AG08396 (cell line): ENCODE measurements at regions not wholly inside any gene's neighbourhood (a gene's known extent, or its start where the extent isn't known, plus 50 kb on each side); places are given as distances from the start of the nearest gene placed in this dataset.

Experiments used
- DNase-seq: peaks from one replicate; pipeline ENCODE4 v3.0.0; 2012; ENCODE audit warnings: low spot score, mixed read lengths

- no peak for DNase-seq
Observed at GRCh38 chr3:182717216-182717615, 76.1 kb upstream of the ATP11B start.

DNA sequence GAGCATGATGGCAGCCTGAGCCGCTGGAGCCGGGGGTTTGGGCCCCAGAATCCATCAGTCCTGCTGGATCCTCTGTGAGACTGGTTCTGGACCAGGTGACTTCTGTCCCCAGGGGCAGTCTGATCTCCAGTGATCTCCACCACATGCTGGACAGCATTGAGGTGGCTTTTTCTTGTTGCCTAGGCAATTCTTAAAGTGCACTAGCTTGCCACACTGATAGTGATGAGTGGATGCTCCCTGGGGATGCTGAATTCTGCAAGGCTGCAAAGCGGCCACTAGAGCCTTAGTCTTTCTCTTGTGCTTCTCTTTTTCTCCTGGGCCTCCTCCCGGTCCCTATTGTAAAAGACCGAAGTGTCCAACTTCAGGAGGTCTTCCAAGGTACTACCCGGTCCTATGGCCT is 70.4 kb upstream of the ATP11B start:
- DNase-seq, result no peak

DNA sequence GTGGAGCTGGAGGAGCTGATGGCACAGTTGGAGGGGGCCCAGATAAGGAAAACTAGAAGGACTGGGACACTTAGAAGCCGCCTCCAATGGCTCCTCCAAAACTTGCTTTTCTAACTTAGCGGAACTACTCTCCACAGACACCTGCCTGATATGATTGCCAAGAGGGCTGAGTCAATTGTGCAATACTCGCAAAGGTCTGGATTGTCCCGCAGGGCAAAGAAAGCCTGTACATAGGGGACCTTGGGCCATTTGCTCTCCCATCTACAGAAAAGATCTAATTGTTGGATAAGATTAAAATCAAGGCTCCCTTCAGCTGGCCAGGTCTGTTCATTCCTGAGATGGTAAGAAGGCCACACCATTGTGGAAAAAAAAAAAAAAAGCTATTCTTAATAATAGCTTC is 69.7 kb upstream of the ATP11B start:
- no peak for DNase-seq

DNA sequence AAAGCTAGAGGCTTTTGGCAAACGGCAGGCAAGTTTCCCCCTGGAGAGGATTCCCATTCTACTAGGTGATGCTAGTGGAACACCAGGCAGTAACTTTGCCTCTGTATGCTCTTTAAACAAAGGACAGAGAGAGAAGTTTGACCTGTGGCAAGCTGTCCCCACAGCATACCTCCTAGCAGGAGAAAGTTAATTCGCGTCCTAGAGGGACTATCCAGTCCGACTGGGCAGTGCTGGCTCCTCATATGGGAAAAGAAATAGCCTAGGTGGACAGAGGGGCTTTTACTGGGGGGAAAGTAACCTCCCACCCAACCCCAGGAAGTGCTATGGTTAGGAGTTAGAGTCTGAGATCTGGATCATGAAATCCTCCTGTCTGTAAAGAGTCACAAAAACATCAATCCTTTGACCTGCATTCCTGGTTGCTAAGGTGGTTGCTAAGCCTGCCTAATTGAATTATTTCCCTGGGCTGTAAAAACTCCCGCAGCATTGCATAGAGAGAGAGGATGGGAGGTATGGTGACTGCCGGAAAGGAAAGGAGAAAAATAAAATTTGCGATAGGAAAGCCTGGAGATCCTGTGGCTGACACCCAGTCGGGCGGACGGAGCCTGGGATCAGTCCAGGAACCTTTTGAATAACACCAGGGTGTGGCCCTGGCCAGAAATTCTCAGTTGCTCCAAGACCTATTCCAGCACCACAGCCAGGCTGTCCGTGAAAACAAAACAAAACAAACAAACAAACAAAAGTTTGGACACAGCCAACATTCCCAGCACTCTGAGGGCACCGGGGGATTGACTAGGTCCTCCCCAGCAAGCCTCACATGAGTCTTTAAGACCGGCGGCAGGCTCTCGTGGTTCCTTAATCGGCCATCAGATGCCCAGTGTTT is 67.7 kb upstream of the ATP11B start:
- no peak for DNase-seq

- DNase-seq, result no peak
Observed at GRCh38 chr3:182726258-182727142, 66.8 kb upstream of the ATP11B start.

DNA sequence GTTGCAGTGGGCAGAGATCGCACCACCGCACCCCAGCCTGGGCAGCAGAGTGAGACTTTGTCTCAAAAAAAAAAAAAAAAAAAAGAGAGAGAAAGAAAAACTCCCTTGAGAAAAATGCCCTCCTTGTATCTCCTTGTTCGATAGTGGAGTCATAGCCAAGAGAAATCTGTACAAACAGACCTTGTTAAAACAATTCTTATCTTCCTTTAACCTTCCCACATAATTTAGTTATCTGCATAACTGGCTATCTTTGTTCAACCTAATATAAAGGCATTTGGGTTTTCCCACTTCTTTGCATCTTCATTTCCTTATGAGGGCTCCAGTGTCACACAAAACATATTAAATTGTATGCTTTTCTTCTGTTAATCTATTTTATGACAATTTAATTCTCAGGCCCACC is 65.1 kb upstream of the ATP11B start:
- no peak for DNase-seq

DNA sequence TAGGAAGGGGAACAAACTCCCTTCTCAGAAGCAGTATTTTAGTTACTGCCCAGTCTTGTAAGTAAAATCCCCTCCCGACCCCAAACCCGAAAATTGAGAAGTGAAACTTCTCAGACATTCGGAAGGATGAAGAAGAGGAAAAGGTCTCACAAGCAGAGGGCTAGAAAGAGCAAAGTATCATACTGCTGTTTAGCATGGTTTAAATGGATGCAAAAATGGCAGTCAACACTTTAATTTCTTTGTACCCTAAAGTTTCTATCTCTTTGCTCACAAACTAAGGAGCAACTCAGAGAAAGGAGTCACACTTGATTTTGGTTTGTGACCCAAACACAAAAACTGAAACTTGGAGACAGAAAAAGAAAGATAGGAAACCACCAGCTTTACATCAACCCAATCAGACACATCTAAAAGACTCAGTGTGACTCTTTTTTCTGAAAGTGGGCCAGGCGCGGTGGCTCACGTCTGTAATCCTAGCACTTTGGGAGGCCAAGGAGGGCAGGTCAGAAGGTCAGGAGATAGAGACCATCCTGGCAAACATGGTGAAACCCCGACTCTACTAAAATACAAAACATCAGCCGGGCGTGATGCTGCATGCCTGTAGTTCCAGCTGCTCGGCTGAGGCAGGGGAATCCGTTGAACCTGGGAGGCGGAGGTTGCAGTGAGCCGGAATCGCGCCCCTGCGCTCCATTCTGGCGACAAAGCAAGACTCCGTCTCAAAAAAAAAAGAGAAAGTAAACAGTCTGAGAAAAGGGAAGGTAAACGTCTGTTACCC is 63.2 kb upstream of the ATP11B start:
- no peak for DNase-seq

- no peak for DNase-seq
Observed at GRCh38 chr3:182730675-182731042, 62.6 kb upstream of the ATP11B start.

DNA sequence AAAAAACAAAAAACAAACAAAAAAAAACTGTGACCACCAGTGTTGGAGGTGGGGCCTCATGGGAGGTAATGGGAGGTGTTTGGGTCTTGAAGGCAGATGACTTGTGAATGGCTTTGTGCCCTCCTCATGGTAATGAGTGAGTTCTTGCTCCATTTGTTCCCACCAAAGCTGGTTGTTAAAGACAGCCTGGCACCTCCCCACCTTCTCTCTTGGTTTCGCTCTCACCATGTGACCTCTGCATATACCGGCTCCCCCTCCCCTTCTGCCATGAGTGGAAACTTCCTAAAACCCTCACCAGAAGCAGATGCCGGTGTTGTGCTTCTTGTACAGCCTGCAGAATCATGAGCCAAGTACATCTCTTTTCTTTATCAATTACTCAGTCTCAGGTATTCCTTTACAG is 61.5 kb upstream of the ATP11B start:
- DNase-seq, result no peak

GRCh38 chr3:182732232-182733015 is 60.9 kb upstream of the ATP11B start:
- DNase-seq, result no peak

DNA sequence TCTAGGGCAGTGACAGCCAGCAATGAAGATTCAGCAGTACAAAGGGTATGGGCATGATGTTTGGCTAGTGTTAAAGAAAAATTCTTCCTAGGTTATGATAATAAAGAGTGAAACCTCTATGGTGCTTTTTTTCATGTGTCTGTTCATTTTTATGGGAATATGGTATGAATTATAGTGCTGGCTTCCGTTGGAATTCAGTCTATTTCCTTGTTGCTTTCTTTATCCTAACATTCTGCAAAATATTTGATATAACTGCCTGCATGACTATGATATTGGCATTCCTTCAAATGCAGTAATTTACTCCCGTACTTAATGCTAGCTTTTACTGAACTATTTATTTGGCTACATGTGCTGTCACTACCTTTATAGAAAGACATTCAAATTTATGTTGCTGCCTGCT is 57.6 kb upstream of the ATP11B start:
- no peak for DNase-seq

GRCh38 chr3:182737825-182738224 is 55.5 kb upstream of the ATP11B start:
- no peak for DNase-seq

GRCh38 chr3:182738583-182739411 is 54.5 kb upstream of the ATP11B start:
- DNase-seq, result no peak

GRCh38 chr3:182739619-182740018 is 53.7 kb upstream of the ATP11B start:
- no peak for DNase-seq

DNA sequence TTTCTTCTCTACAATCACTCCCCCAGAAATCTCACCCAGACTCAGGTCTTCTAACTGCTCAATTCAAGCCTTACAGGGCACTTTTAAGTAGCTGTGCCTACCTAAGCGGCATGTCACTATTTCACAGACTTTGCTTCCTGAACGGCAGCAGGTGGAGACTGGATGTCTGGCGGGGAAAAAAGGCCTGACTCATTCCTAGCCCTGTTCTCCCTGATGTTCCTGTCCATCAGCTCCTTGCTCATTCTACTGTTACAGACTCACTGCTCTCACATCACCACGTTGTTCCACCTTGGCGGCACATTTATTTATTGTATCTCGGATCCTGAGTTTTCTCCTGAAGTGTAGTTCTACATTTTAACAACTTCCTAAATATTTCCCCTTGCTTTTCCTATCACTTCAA is 52.6 kb upstream of the ATP11B start:
- no peak for DNase-seq

DNA sequence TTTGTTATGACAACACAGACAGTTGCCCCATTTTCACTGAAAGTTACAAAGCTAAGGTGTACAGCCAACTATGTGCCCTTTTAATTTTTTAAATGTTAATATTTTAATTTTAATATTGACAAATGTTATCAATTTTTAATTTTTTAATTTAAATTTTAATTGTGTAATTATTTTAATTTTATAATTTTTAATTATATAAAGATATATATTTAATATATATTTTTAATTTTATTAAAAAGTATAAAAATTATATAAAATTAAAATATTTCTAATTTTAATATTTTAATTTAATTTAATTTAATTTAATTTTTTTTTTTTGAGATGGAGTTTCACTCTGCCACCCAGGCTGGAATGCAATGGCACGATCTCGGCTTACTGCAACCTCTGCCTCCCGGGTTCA is 52.1 kb upstream of the ATP11B start:
- no peak for DNase-seq
